ENCODE measurements at regions not wholly inside any gene's neighbourhood (a gene's known extent, or its start where the extent isn't known, plus 50 kb on each side); places are given as distances from the start of the nearest gene placed in this dataset.
"Not testable (repeated sequence)": the region's sequence is repeated elsewhere in the genome, so short reads cannot be mapped to it uniquely, and the experiment has no call there.

DNA sequence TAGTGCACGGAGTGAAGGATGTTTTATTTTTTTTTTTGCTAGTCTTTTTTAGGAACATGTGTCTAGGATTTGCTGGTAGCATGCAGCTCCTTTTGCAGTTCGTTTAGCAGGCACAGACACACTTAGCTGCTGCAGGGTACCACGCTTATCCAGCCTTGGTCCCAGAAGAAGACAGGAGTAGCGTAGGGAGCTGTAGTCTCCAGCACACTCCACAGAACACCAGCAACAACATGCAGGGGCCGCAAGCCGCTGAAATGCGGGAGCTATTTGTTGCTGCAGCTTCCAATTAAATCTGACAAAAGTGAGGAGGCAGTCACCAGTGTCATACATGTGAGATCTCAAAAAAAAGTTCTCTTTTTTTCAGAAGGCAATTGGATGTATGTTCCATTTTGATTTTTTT, 486.2 kb upstream of the KLF6 start:
- DNase-seq = no peak
- intact Hi-C loops (cut with DNase I) = no loop called here
- Histone ChIP-seq H3K4me1 (peaks cover 0 to 35% (median 29%) of the 10 kb centered on the region in 4 donors), H3K27ac (peak overlapping the region in 1 of 4 donors; percentile 45), H3K9me3 (no peaks in the 10 kb centered on the region), H3K36me3 (no peaks in the 10 kb centered on the region), H3K4me3 (no peak overlapping the region), H3K27me3 (no peaks in the 10 kb centered on the region)
- WGBS, 2 donors = 88 to 90% methylated on average over 7 of the region's 7 CpGs
- TF ChIP-seq, protein P1, sequence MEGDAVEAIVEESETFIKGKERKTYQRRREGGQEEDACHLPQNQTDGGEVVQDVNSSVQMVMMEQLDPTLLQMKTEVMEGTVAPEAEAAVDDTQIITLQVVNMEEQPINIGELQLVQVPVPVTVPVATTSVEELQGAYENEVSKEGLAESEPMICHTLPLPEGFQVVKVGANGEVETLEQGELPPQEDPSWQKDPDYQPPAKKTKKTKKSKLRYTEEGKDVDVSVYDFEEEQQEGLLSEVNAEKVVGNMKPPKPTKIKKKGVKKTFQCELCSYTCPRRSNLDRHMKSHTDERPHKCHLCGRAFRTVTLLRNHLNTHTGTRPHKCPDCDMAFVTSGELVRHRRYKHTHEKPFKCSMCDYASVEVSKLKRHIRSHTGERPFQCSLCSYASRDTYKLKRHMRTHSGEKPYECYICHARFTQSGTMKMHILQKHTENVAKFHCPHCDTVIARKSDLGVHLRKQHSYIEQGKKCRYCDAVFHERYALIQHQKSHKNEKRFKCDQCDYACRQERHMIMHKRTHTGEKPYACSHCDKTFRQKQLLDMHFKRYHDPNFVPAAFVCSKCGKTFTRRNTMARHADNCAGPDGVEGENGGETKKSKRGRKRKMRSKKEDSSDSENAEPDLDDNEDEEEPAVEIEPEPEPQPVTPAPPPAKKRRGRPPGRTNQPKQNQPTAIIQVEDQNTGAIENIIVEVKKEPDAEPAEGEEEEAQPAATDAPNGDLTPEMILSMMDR (IDR thresholded peaks at IDR 0.05) = no peak
- TF ChIP-seq POLR2A (IDR thresholded peaks at IDR 0.05) (no peak), POLR2AphosphoS5 (IDR thresholded peaks at IDR 0.05) (no peak), EP300 (IDR thresholded peaks at IDR 0.05) (no peak)

- H3K9me3 ChIP-seq = no peaks in the 10 kb centered on the region
- no peak for DNase-seq
- WGBS, 2 donors = 71 to 75% methylated on average over 4 of the region's 4 CpGs
- TF ChIP-seq POLR2AphosphoS5 (IDR thresholded peaks at IDR 0.05) (peak in 1 of 4 donors; percentile 43), EP300 (IDR thresholded peaks at IDR 0.05) (no peak), POLR2A (IDR thresholded peaks at IDR 0.05) (no peak)
- TF ChIP-seq, protein P1 (IDR thresholded peaks at IDR 0.05) = no peak
- no peaks in the 10 kb centered on the region for H3K27me3 ChIP-seq
- no peaks in the 10 kb centered on the region for H3K36me3 ChIP-seq
- H3K4me3 ChIP-seq = no peak overlapping the region
- peak overlapping the region in 1 of 4 donors; percentile 10 for H3K27ac ChIP-seq
- peaks cover 0 to 35% (median 29%) of the 10 kb centered on the region in 4 donors for H3K4me1 ChIP-seq
- intact Hi-C loops (cut with DNase I) = no loop called here
Measured at GRCh38 chr10:4270116-4270515, 485.1 kb upstream of the KLF6 start.

GRCh38 chr10:4268490-4268889, 483.5 kb upstream of the KLF6 start:
- not testable (repeated sequence) for DNase-seq, H3K9me3 ChIP-seq, H3K4me3 ChIP-seq, H3K36me3 ChIP-seq, H3K27ac ChIP-seq, H3K27me3 ChIP-seq
- peaks cover 0 to 44% (median 35%) of the 10 kb centered on the region in 4 donors for H3K4me1 ChIP-seq
- intact Hi-C loops (cut with DNase I) = loop anchor here (5.0 to 10.0 kb wide), 2 partner anchors 486 to 784 kb away; no protein-coding TSS in a partner anchor
- 90 to 93% methylated on average over 6 of the region's 6 CpGs for WGBS, 2 donors

GRCh38 chr10:4267086-4267773, 482.2 kb upstream of the KLF6 start:
- 27 to 64% methylated on average over 8 of the region's 8 CpGs for WGBS, 2 donors
- no peak for TF ChIP-seq POLR2A (IDR thresholded peaks at IDR 0.05)
- TF ChIP-seq, protein P1 (IDR thresholded peaks at IDR 0.05) = peak in 1 of 4 experiments; percentile 12
- TF ChIP-seq EP300 (IDR thresholded peaks at IDR 0.05) = no peak
- intact Hi-C loops (cut with DNase I) = loop anchor here (5.0 to 10.0 kb wide), 2 partner anchors 485 to 782 kb away; no protein-coding TSS in a partner anchor
- Histone ChIP-seq H3K36me3 (no peaks in the 10 kb centered on the region), H3K27me3 (no peaks in the 10 kb centered on the region), H3K4me1 (peaks cover 0 to 49% (median 38%) of the 10 kb centered on the region in 4 donors), H3K27ac (peak overlapping the region; percentile 30 to 59 (median 41)), H3K9me3 (no peaks in the 10 kb centered on the region), H3K4me3 (no peak overlapping the region)
- no peak for DNase-seq

- DNase-seq = no peak
- Histone ChIP-seq H3K4me3 (no peak overlapping the region), H3K4me1 (peaks cover 0 to 47% (median 38%) of the 10 kb centered on the region in 4 donors), H3K27ac (peak overlapping the region; percentile 30 to 59 (median 41)), H3K9me3 (no peaks in the 10 kb centered on the region), H3K36me3 (no peaks in the 10 kb centered on the region), H3K27me3 (no peaks in the 10 kb centered on the region)
- intact Hi-C loops (cut with DNase I) = loop anchor here (5.0 to 10.0 kb wide), 2 partner anchors 484 to 782 kb away; no protein-coding TSS in a partner anchor
- TF ChIP-seq, protein P1 (IDR thresholded peaks at IDR 0.05) = no peak
- TF ChIP-seq EP300 (IDR thresholded peaks at IDR 0.05) = peak in 3 of 4 donors; percentile 28 to 85 (median 51)
- WGBS, 2 donors = 60 to 65% methylated on average over 4 of the region's 4 CpGs
Measured at GRCh38 chr10:4266416-4267085, 481.5 kb upstream of the KLF6 start.

Data from sigmoid colon (tissue), 6 donors.